WTC11 (cell line): ENCODE measurements at regions not wholly inside any gene's neighbourhood (a gene's known extent, or its start where the extent isn't known, plus 50 kb on each side); places are given as distances from the start of the nearest gene placed in this dataset.

Experiments used
- ATAC-seq: fragments of 200-7000 bp; cut with Tn5 transposase; 2 replicates; pipeline ENCODE4 v1.10.0; 2021; ENCODE audit warnings: mild to moderate bottlenecking, moderate library complexity
- CTCF ChIA-PET: fragments of 300-600 bp; sonication (Branson Sonifier 250); formaldehyde crosslinking; loops from one replicate; lab custom pipeline; 2021; ENCODE audit warnings: antibody characterized with exemption; lab: Charles Lee
- POLR2A ChIA-PET: fragments of 350-600 bp; sonication (Branson Sonifier 250); formaldehyde crosslinking; loops from one replicate; lab custom pipeline; 2021; ENCODE audit warnings: antibody characterized with exemption; lab: Charles Lee
- DNase-seq: peaks from one replicate; pipeline ENCODE4 v3.0.0; 2021; ENCODE audit warnings: low spot score
- H3K27ac Mint-ChIP-seq: 2 replicates; pipeline ENCODE4 v1.8.0; 2021; ENCODE audit warnings: mixed read lengths
- H3K27me3 Mint-ChIP-seq: 2 replicates; pipeline ENCODE4 v1.8.0; 2021; ENCODE audit warnings: low read depth, mild to moderate bottlenecking, moderate library complexity, mixed read lengths
- H3K36me3 Mint-ChIP-seq: 2 replicates; pipeline ENCODE4 v1.8.0; 2021; ENCODE audit warnings: mixed read lengths
- H3K4me1 Mint-ChIP-seq: 2 replicates; pipeline ENCODE4 v1.8.0; 2022; ENCODE audit warnings: mixed read lengths
- H3K4me3 Mint-ChIP-seq: 2 replicates; pipeline ENCODE4 v1.8.0; 2021; ENCODE audit warnings: mild to moderate bottlenecking, moderate library complexity, mixed read lengths
- H3K9me3 Mint-ChIP-seq: 2 replicates; pipeline ENCODE4 v1.8.0; 2021; ENCODE audit warnings: mixed read lengths
- AFF4 ChIP-seq: sonication (generic); formaldehyde crosslinking; IDR thresholded peaks from 2 replicates; pipeline ENCODE4 v1.8.1; 2023; ENCODE audit warnings: mild to moderate bottlenecking, missing genetic modification reagents, borderline replicate concordance
- ATF1 ChIP-seq: sonication (generic); formaldehyde crosslinking; IDR thresholded peaks from 2 replicates; pipeline ENCODE4 v1.8.1; 2023; ENCODE audit warnings: mild to moderate bottlenecking, moderate library complexity, missing genetic modification reagents
- ATF3 ChIP-seq: sonication (generic); formaldehyde crosslinking; conservative IDR thresholded peaks from 2 replicates; pipeline ENCODE4 v1.8.1; 2022; ENCODE audit warnings: mild to moderate bottlenecking, missing genetic modification reagents
- E2F5 ChIP-seq: sonication (generic); formaldehyde crosslinking; IDR thresholded peaks from 2 replicates; pipeline ENCODE4 v1.8.1; 2022; ENCODE audit warnings: mild to moderate bottlenecking, moderate library complexity, missing genetic modification reagents
- ELF4 ChIP-seq: sonication (generic); formaldehyde crosslinking; IDR thresholded peaks from 2 replicates; pipeline ENCODE4 v1.8.1; 2022; ENCODE audit warnings: low read depth, mild to moderate bottlenecking, moderate library complexity, missing genetic modification reagents
- GTF2I ChIP-seq: fragments of 250-450 bp; sonication (Bioruptor Pico); conservative IDR thresholded peaks from 2 replicates; pipeline ENCODE4 v1.4.0; 2021; ENCODE audit warnings: mild to moderate bottlenecking
- NR2C2 ChIP-seq: sonication (generic); formaldehyde crosslinking; IDR thresholded peaks from 2 replicates; pipeline ENCODE4 v1.8.0; 2022; ENCODE audit warnings: mild to moderate bottlenecking, missing genetic modification reagents
- PRRX2 ChIP-seq: fragments of 250-450 bp; sonication (Bioruptor Pico); IDR thresholded peaks from 2 replicates; pipeline ENCODE4 v1.8.0; 2021; ENCODE audit warnings: mild to moderate bottlenecking
- SOX15 ChIP-seq: fragments of 250-450 bp; sonication (Bioruptor Pico); IDR thresholded peaks from 2 replicates; pipeline ENCODE4 v1.9.0; 2021; ENCODE audit warnings: mild to moderate bottlenecking
- TP53 ChIP-seq: sonication (generic); formaldehyde crosslinking; IDR thresholded peaks from 2 replicates; pipeline ENCODE4 v1.8.1; 2023; ENCODE audit warnings: mild to moderate bottlenecking, missing genetic modification reagents
- USF2 ChIP-seq: sonication (generic); formaldehyde crosslinking; IDR thresholded peaks from 2 replicates; pipeline ENCODE4 v1.8.1; 2023; ENCODE audit warnings: mild to moderate bottlenecking, missing genetic modification reagents, moderate library complexity
- ZBTB43 ChIP-seq: sonication (generic); formaldehyde crosslinking; IDR thresholded peaks from 2 replicates; pipeline ENCODE4 v1.8.1; 2023; ENCODE audit warnings: mild to moderate bottlenecking, missing genetic modification reagents
- ZMAT4 ChIP-seq: fragments of 250-450 bp; sonication (Bioruptor Pico); IDR thresholded peaks from 2 replicates; pipeline ENCODE4 v1.9.0; 2021; ENCODE audit warnings: mild to moderate bottlenecking
- ZNF232 ChIP-seq: sonication (generic); formaldehyde crosslinking; IDR thresholded peaks from 2 replicates; pipeline ENCODE4 v1.8.0; 2022; ENCODE audit warnings: mild to moderate bottlenecking, missing genetic modification reagents
- ZNF263 ChIP-seq: sonication (generic); formaldehyde crosslinking; IDR thresholded peaks from 2 replicates; pipeline ENCODE4 v1.8.1; 2022; ENCODE audit warnings: low read depth, mild to moderate bottlenecking, moderate library complexity, missing genetic modification reagents
- ZNF281 ChIP-seq: sonication (generic); formaldehyde crosslinking; IDR thresholded peaks from 2 replicates; pipeline ENCODE4 v1.8.0; 2023; ENCODE audit warnings: mild to moderate bottlenecking, missing genetic modification reagents
- ZNF423 ChIP-seq: fragments of 250-450 bp; sonication (Bioruptor Pico); IDR thresholded peaks from 2 replicates; pipeline ENCODE4 v2.1.2; 2022; ENCODE audit warnings: mild to moderate bottlenecking, moderate library complexity
- ZNF425 ChIP-seq: fragments of 250-450 bp; sonication (Bioruptor Pico); conservative IDR thresholded peaks from 2 replicates; pipeline ENCODE4 v1.9.0; 2021; ENCODE audit warnings: mild to moderate bottlenecking
- ZNF512 ChIP-seq: sonication (generic); formaldehyde crosslinking; IDR thresholded peaks from 2 replicates; pipeline ENCODE4 v1.8.1; 2022; ENCODE audit warnings: missing genetic modification reagents, borderline replicate concordance

- H3K27ac Mint-ChIP-seq = no peak overlapping the region
- no peaks in the 10 kb centered on the region for H3K27me3 Mint-ChIP-seq
- no peak overlapping the region for H3K4me3 Mint-ChIP-seq
- no peak for ATAC-seq
- POLR2A ChIA-PET = no interaction called here
- no peak for DNase-seq
- CTCF ChIA-PET = no interaction called here
- no peak for TF ChIP-seq ZNF425 (CRISPR knock-in tag)
- no peak for TF ChIP-seq GTF2I
- TF ChIP-seq ZNF263 (CRISPR knock-in tag) = no peak
- no peak for TF ChIP-seq AFF4 (CRISPR knock-in tag)
- TF ChIP-seq PRRX2 = no peak
- TF ChIP-seq ZNF281 (CRISPR knock-in tag) = no peak
- no peak for TF ChIP-seq USF2 (CRISPR knock-in tag)
- TF ChIP-seq NR2C2 (CRISPR knock-in tag) = no peak
- TF ChIP-seq ZBTB43 = no peak
- no peak for TF ChIP-seq ATF1 (CRISPR knock-in tag)
- TF ChIP-seq SOX15 = no peak
- TF ChIP-seq ZNF512 (CRISPR knock-in tag) = no peak
- no peak for TF ChIP-seq ZNF232
- TF ChIP-seq ZMAT4 (CRISPR knock-in tag) = no peak
- TF ChIP-seq TP53 (CRISPR knock-in tag) = no peak
- no peak for TF ChIP-seq ATF3
- no peak for TF ChIP-seq E2F5 (CRISPR knock-in tag)
- no peak for TF ChIP-seq ELF4 (CRISPR knock-in tag)
- TF ChIP-seq ZNF423 = no peak
- H3K36me3 Mint-ChIP-seq = peaks cover 3% of the 10 kb centered on the region; the same call in 1 of the 2 replicates
- peaks cover 17% of the 10 kb centered on the region for H3K9me3 Mint-ChIP-seq
- peaks cover 22% of the 10 kb centered on the region for H3K4me1 Mint-ChIP-seq
Observed at GRCh38 chr5:68381909-68382308, 166.4 kb downstream of the PIK3R1 start.
